ENCODE measurements at regions not wholly inside any gene's neighbourhood (a gene's known extent, or its start where the extent isn't known, plus 50 kb on each side); places are given as distances from the start of the nearest gene placed in this dataset.
A peak's percentile ranks its signal among the peaks of the same experiment; 100 is the strongest.

- no peak overlapping the region for H3K4me3 Mint-ChIP-seq
- H3K4me1 Mint-ChIP-seq, result peaks cover 43% of the 10 kb centered on the region
- TF ChIP-seq CTCF (IDR thresholded peaks at IDR 0.05), result no peak
- no peak for DNase-seq
- peak overlapping the region; percentile 71 for H3K27ac Mint-ChIP-seq
- no peaks in the 10 kb centered on the region for H3K36me3 Mint-ChIP-seq (ENCODE audit: low read depth)
- peaks cover 15% of the 10 kb centered on the region for H3K27me3 Mint-ChIP-seq (ENCODE audit: low read depth, poor library complexity)
- peaks cover 24% of the 10 kb centered on the region for H3K9me3 Mint-ChIP-seq
Measured at GRCh38 chr6:241336-241865, 50.9 kb upstream of the DUSP22 start.

Measured in nephron progenitor cell (in vitro differentiated cells).